ENCODE measurements at regions not wholly inside any gene's neighbourhood (a gene's known extent, or its start where the extent isn't known, plus 50 kb on each side); places are given as distances from the start of the nearest gene placed in this dataset.

GRCh38 chr20:61159957-61160686 lies 91.9 kb upstream of the CDH4 start:
- no peaks in the 10 kb centered on the region for H3K9me3 ChIP-seq
- H3K4me3 Mint-ChIP-seq, result no peak overlapping the region
- H3K9me3 Mint-ChIP-seq, result peaks cover 0 to 15% (median 2%) of the 10 kb centered on the region in 3 donors
- DNase-seq (no peak), ATAC-seq (replicated peaks in 1 of 4) (peak in 1 of 4 experiments; percentile 49)
- ChIA-PET POLR2A (no interaction called here), CTCF (no interaction called here)
- H3K27me3 ChIP-seq (replicated peaks in 1 of 2; ENCODE audit: control insufficient read depth in 2 of 2, extremely low read depth in 1 of 2, insufficient read depth in 2 of 2, low read length in 1 of 2), result peaks cover 0 to 10% of the 10 kb centered on the region in 2 experiments
- H3K4me1 Mint-ChIP-seq, result no peaks in the 10 kb centered on the region
- no peak overlapping the region for H3K27ac ChIP-seq (ENCODE audit: low read length)
- no peaks in the 10 kb centered on the region for H3K4me1 ChIP-seq (ENCODE audit: control insufficient read depth in 1 of 2, extremely low read depth in 1 of 2, insufficient read depth in 2 of 2, low read length in 2 of 2)
- H3K4me3 ChIP-seq (ENCODE audit: control insufficient read depth in 1 of 2, extremely low read depth in 1 of 2, low read length in 1 of 2), result no peak overlapping the region
- H3K27me3 Mint-ChIP-seq, result peaks cover 0 to 4% of the 10 kb centered on the region in 2 donors
- no peak overlapping the region for H3K27ac Mint-ChIP-seq
- 58% methylated on average over 6 of the region's 17 CpGs for WGBS (ENCODE audit: insufficient coverage)
- no peaks in the 10 kb centered on the region for H3K36me3 ChIP-seq (ENCODE audit: control insufficient read depth in 2 of 2, extremely low read depth in 1 of 2, insufficient read depth in 1 of 2, low read length in 1 of 2)
- no peaks in the 10 kb centered on the region for H3K36me3 Mint-ChIP-seq

- peaks cover 0 to 7% of the 10 kb centered on the region in 2 donors for H3K27me3 Mint-ChIP-seq
- H3K4me1 Mint-ChIP-seq, result no peaks in the 10 kb centered on the region
- no peaks in the 10 kb centered on the region for H3K36me3 ChIP-seq (ENCODE audit: control insufficient read depth in 2 of 2, extremely low read depth in 1 of 2, insufficient read depth in 1 of 2, low read length in 1 of 2)
- no peak overlapping the region for H3K27ac ChIP-seq (ENCODE audit: low read length)
- H3K27ac Mint-ChIP-seq, result no peak overlapping the region
- peaks cover 0 to 16% of the 10 kb centered on the region in 2 experiments for H3K27me3 ChIP-seq (replicated peaks in 1 of 2; ENCODE audit: control insufficient read depth in 2 of 2, extremely low read depth in 1 of 2, insufficient read depth in 2 of 2, low read length in 1 of 2)
- peaks cover 0 to 15% (median 2%) of the 10 kb centered on the region in 3 donors for H3K9me3 Mint-ChIP-seq
- H3K4me3 ChIP-seq (ENCODE audit: control insufficient read depth in 1 of 2, extremely low read depth in 1 of 2, low read length in 1 of 2), result no peak overlapping the region
- H3K4me1 ChIP-seq (ENCODE audit: control insufficient read depth in 1 of 2, extremely low read depth in 1 of 2, insufficient read depth in 2 of 2, low read length in 2 of 2), result no peaks in the 10 kb centered on the region
- ChIA-PET POLR2A (no interaction called here), CTCF (interaction anchor here in 1 of 2 donors (0.6 kb wide), 1 partner anchor 1064 kb away, joined by 3 read pairs; no protein-coding TSS in a partner anchor)
- WGBS (ENCODE audit: insufficient coverage), result no CpG with 5 or more reads among the region's 8 CpGs
- ATAC-seq (replicated peaks in 1 of 4), result no peak
- H3K9me3 ChIP-seq, result no peaks in the 10 kb centered on the region
- H3K4me3 Mint-ChIP-seq, result no peak overlapping the region
- no peaks in the 10 kb centered on the region for H3K36me3 Mint-ChIP-seq
- DNase-seq, result no peak
Observed at GRCh38 chr20:61161726-61162390, 90.2 kb upstream of the CDH4 start.

- Mint-ChIP-seq H3K36me3 (no peaks in the 10 kb centered on the region), H3K4me3 (no peak overlapping the region), H3K9me3 (peaks cover 0 to 15% (median 2%) of the 10 kb centered on the region in 3 donors), H3K27ac (no peak overlapping the region), H3K4me1 (no peaks in the 10 kb centered on the region), H3K27me3 (peaks cover under 1 to 8% of the 10 kb centered on the region in 2 donors)
- Histone ChIP-seq H3K4me3 (ENCODE audit: control insufficient read depth in 1 of 2, extremely low read depth in 1 of 2, low read length in 1 of 2) (no peak overlapping the region), H3K27ac (ENCODE audit: low read length) (no peak overlapping the region), H3K27me3 (replicated peaks in 1 of 2; ENCODE audit: control insufficient read depth in 2 of 2, extremely low read depth in 1 of 2, insufficient read depth in 2 of 2, low read length in 1 of 2) (peaks cover 0 to 13% of the 10 kb centered on the region in 2 experiments), H3K4me1 (ENCODE audit: control insufficient read depth in 1 of 2, extremely low read depth in 1 of 2, insufficient read depth in 2 of 2, low read length in 2 of 2) (no peaks in the 10 kb centered on the region), H3K9me3 (no peaks in the 10 kb centered on the region), H3K36me3 (ENCODE audit: control insufficient read depth in 2 of 2, extremely low read depth in 1 of 2, insufficient read depth in 1 of 2, low read length in 1 of 2) (no peaks in the 10 kb centered on the region)
- ATAC-seq (replicated peaks in 1 of 4) (no peak), DNase-seq (no peak)
- ChIA-PET CTCF (interaction anchor here in 1 of 2 donors (0.6 kb wide), 1 partner anchor 1064 kb away, joined by 3 read pairs; no protein-coding TSS in a partner anchor), POLR2A (no interaction called here)
- 88% methylated on average over 7 of the region's 12 CpGs for WGBS (ENCODE audit: insufficient coverage)
Observed at GRCh38 chr20:61162451-61162850, 89.6 kb upstream of the CDH4 start.

DNA sequence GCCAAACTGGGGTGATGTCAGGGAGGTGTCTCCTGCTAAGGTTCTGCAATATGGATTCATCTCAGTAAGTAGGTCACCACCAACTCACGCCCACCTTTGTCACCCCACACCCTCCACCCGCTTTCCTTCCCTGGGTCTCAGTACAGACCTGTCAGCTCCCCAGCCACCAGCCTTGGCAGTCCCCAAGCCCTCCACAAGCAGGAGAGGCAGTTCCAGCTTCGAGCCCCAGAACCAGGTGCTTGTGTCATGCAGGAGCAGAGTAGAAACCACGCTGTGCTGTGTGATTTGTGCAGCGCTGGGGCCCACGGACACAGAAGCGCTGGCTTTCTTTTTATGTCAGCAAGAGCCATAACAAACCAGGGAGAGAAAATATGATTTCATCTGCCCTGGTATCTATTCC lies 89.0 kb upstream of the CDH4 start:
- Mint-ChIP-seq H3K36me3 (no peaks in the 10 kb centered on the region), H3K27ac (no peak overlapping the region), H3K27me3 (peaks cover 5 to 14% of the 10 kb centered on the region in 2 donors), H3K4me3 (no peak overlapping the region), H3K9me3 (peaks cover 0 to 9% (median 0%) of the 10 kb centered on the region in 3 donors), H3K4me1 (no peaks in the 10 kb centered on the region)
- ATAC-seq (replicated peaks in 1 of 4) (no peak), DNase-seq (peak in 1 of 35 experiments; percentile 4)
- Histone ChIP-seq H3K36me3 (ENCODE audit: control insufficient read depth in 2 of 2, extremely low read depth in 1 of 2, insufficient read depth in 1 of 2, low read length in 1 of 2) (no peaks in the 10 kb centered on the region), H3K4me1 (ENCODE audit: control insufficient read depth in 1 of 2, extremely low read depth in 1 of 2, insufficient read depth in 2 of 2, low read length in 2 of 2) (no peaks in the 10 kb centered on the region), H3K9me3 (no peaks in the 10 kb centered on the region), H3K27me3 (replicated peaks in 1 of 2; ENCODE audit: control insufficient read depth in 2 of 2, extremely low read depth in 1 of 2, insufficient read depth in 2 of 2, low read length in 1 of 2) (peaks cover 0 to 17% of the 10 kb centered on the region in 2 experiments), H3K27ac (ENCODE audit: low read length) (no peak overlapping the region), H3K4me3 (ENCODE audit: control insufficient read depth in 1 of 2, extremely low read depth in 1 of 2, low read length in 1 of 2) (no peak overlapping the region)
- CTCF ChIA-PET, result no interaction called here
- WGBS (ENCODE audit: insufficient coverage), result 66% methylated on average over 5 of the region's 7 CpGs
- POLR2A ChIA-PET, result no interaction called here

DNA sequence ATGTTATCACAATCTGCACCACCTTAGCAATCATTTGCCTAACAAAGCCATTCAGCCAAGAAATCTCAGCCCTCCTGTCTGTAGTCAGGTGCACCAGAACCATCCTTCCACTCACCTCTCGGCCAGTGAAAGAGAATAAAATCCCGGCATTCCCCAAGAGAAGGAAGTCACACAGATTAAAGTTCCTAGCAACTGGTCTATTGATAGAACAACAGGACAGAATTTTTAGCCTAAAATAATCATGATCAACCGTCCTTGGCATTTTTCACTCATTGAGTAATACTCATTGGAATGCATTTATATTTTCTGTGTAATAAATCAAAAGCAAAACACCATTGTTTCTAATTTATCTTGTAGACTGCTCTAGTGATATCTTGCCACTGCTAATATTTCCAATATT lies 85.7 kb upstream of the CDH4 start:
- no CpG with 5 or more reads among the region's 3 CpGs for WGBS (ENCODE audit: insufficient coverage)
- no peak for DNase-seq
- Histone ChIP-seq H3K27ac (ENCODE audit: low read length) (no peak overlapping the region), H3K9me3 (no peaks in the 10 kb centered on the region), H3K27me3 (replicated peaks in 1 of 2; ENCODE audit: control insufficient read depth in 2 of 2, extremely low read depth in 1 of 2, insufficient read depth in 2 of 2, low read length in 1 of 2) (peaks cover 0 to 22% of the 10 kb centered on the region in 2 experiments), H3K36me3 (ENCODE audit: control insufficient read depth in 2 of 2, extremely low read depth in 1 of 2, insufficient read depth in 1 of 2, low read length in 1 of 2) (no peaks in the 10 kb centered on the region), H3K4me3 (ENCODE audit: control insufficient read depth in 1 of 2, extremely low read depth in 1 of 2, low read length in 1 of 2) (no peak overlapping the region), H3K4me1 (ENCODE audit: control insufficient read depth in 1 of 2, extremely low read depth in 1 of 2, insufficient read depth in 2 of 2, low read length in 2 of 2) (no peaks in the 10 kb centered on the region)
- CTCF ChIA-PET, result no interaction called here
- H3K27me3 Mint-ChIP-seq, result peaks cover 9 to 18% of the 10 kb centered on the region in 2 donors
- H3K4me3 Mint-ChIP-seq, result no peak overlapping the region
- H3K9me3 Mint-ChIP-seq, result no peaks in the 10 kb centered on the region
- ATAC-seq (replicated peaks in 1 of 4), result no peak
- H3K27ac Mint-ChIP-seq, result no peak overlapping the region
- POLR2A ChIA-PET, result no interaction called here
- H3K4me1 Mint-ChIP-seq, result no peaks in the 10 kb centered on the region
- H3K36me3 Mint-ChIP-seq, result no peaks in the 10 kb centered on the region

GRCh38 chr20:61168605-61169004 lies 83.5 kb upstream of the CDH4 start:
- H3K4me1 ChIP-seq (ENCODE audit: control insufficient read depth in 1 of 2, extremely low read depth in 1 of 2, insufficient read depth in 2 of 2, low read length in 2 of 2), result no peaks in the 10 kb centered on the region
- no peak overlapping the region for H3K4me3 ChIP-seq (ENCODE audit: control insufficient read depth in 1 of 2, extremely low read depth in 1 of 2, low read length in 1 of 2)
- H3K27ac ChIP-seq (ENCODE audit: low read length), result no peak overlapping the region
- Mint-ChIP-seq H3K9me3 (no peaks in the 10 kb centered on the region), H3K27ac (no peak overlapping the region), H3K4me3 (no peak overlapping the region), H3K36me3 (no peaks in the 10 kb centered on the region), H3K4me1 (no peaks in the 10 kb centered on the region), H3K27me3 (peaks cover 9 to 15% of the 10 kb centered on the region in 2 donors)
- WGBS (ENCODE audit: insufficient coverage), result 75% methylated on average over 6 of the region's 8 CpGs
- DNase-seq (no peak), ATAC-seq (replicated peaks in 1 of 4) (no peak)
- CTCF ChIA-PET, result no interaction called here
- peaks cover 0 to 18% of the 10 kb centered on the region in 2 experiments for H3K27me3 ChIP-seq (replicated peaks in 1 of 2; ENCODE audit: control insufficient read depth in 2 of 2, extremely low read depth in 1 of 2, insufficient read depth in 2 of 2, low read length in 1 of 2)
- H3K9me3 ChIP-seq, result no peaks in the 10 kb centered on the region
- no peaks in the 10 kb centered on the region for H3K36me3 ChIP-seq (ENCODE audit: control insufficient read depth in 2 of 2, extremely low read depth in 1 of 2, insufficient read depth in 1 of 2, low read length in 1 of 2)
- POLR2A ChIA-PET, result no interaction called here

Measured in T-cell (primary cell).